ENCODE measurements at regions not wholly inside any gene's neighbourhood (a gene's known extent, or its start where the extent isn't known, plus 50 kb on each side); places are given as distances from the start of the nearest gene placed in this dataset.

GRCh38 chrX:9134366-9134765 lies 100.4 kb upstream of the FAM9B start:
- Histone ChIP-seq H3K36me3 (replicated peaks; ENCODE audit: control insufficient read depth, insufficient read depth, low read length) (no peaks in the 10 kb centered on the region), H3K4me3 (ENCODE audit: insufficient read depth, low read depth, low read length) (no peak overlapping the region), H3K27me3 (ENCODE audit: control insufficient read depth, insufficient read depth, low read length) (no peaks in the 10 kb centered on the region)
- no peak for DNase-seq

GRCh38 chrX:9135901-9136510 lies 102.1 kb upstream of the FAM9B start:
- no peak overlapping the region for H3K4me3 ChIP-seq (ENCODE audit: insufficient read depth, low read depth, low read length)
- no peaks in the 10 kb centered on the region for H3K27me3 ChIP-seq (ENCODE audit: control insufficient read depth, insufficient read depth, low read length)
- no peaks in the 10 kb centered on the region for H3K36me3 ChIP-seq (replicated peaks; ENCODE audit: control insufficient read depth, insufficient read depth, low read length)
- DNase-seq, result no peak

GRCh38 chrX:9137152-9137551 lies 103.2 kb upstream of the FAM9B start:
- Histone ChIP-seq H3K4me3 (ENCODE audit: insufficient read depth, low read depth, low read length) (no peak overlapping the region), H3K27me3 (ENCODE audit: control insufficient read depth, insufficient read depth, low read length) (no peaks in the 10 kb centered on the region), H3K36me3 (replicated peaks; ENCODE audit: control insufficient read depth, insufficient read depth, low read length) (no peaks in the 10 kb centered on the region)
- DNase-seq, result no peak

- H3K4me3 ChIP-seq (ENCODE audit: insufficient read depth, low read depth, low read length), result no peak overlapping the region
- H3K36me3 ChIP-seq (replicated peaks; ENCODE audit: control insufficient read depth, insufficient read depth, low read length), result no peaks in the 10 kb centered on the region
- DNase-seq, result no peak
- no peaks in the 10 kb centered on the region for H3K27me3 ChIP-seq (ENCODE audit: control insufficient read depth, insufficient read depth, low read length)
Observed at GRCh38 chrX:9141496-9141895, 107.6 kb upstream of the FAM9B start.

GRCh38 chrX:9144701-9145241 lies 110.8 kb upstream of the FAM9B start:
- H3K27me3 ChIP-seq (ENCODE audit: control insufficient read depth, insufficient read depth, low read length), result no peaks in the 10 kb centered on the region
- H3K36me3 ChIP-seq (replicated peaks; ENCODE audit: control insufficient read depth, insufficient read depth, low read length), result no peaks in the 10 kb centered on the region
- DNase-seq, result no peak
- H3K4me3 ChIP-seq (ENCODE audit: insufficient read depth, low read depth, low read length), result no peak overlapping the region

GRCh38 chrX:9146657-9147056 lies 112.7 kb upstream of the FAM9B start:
- Histone ChIP-seq H3K27me3 (ENCODE audit: control insufficient read depth, insufficient read depth, low read length) (no peaks in the 10 kb centered on the region), H3K4me3 (ENCODE audit: insufficient read depth, low read depth, low read length) (no peak overlapping the region), H3K36me3 (replicated peaks; ENCODE audit: control insufficient read depth, insufficient read depth, low read length) (no peaks in the 10 kb centered on the region)
- no peak for DNase-seq

DNA sequence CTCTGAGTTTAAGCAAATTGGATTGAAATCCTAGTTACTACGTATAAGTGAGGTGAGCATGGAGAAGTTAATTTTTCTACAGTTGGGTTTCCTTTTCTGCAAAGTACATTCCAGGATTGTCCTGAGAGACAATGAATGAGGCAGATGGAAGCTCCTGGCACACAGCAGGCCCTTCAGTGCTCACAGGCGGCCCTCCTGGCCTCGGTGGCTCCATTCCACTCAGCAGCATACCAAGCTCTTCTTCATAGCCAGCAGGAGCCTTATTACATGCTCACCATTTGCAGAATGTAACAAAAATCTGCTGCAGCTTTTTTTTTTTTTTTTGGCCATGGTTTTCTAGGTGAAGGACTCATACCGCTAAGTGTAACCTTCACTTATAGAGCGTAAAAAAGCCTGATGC lies 113.2 kb upstream of the FAM9B start:
- DNase-seq, result no peak
- Histone ChIP-seq H3K4me3 (ENCODE audit: insufficient read depth, low read depth, low read length) (no peak overlapping the region), H3K27me3 (ENCODE audit: control insufficient read depth, insufficient read depth, low read length) (no peaks in the 10 kb centered on the region), H3K36me3 (replicated peaks; ENCODE audit: control insufficient read depth, insufficient read depth, low read length) (no peaks in the 10 kb centered on the region)

GRCh38 chrX:9147726-9148125 lies 113.8 kb upstream of the FAM9B start:
- peak; percentile 43 for DNase-seq
- Histone ChIP-seq H3K4me3 (ENCODE audit: insufficient read depth, low read depth, low read length) (no peak overlapping the region), H3K36me3 (replicated peaks; ENCODE audit: control insufficient read depth, insufficient read depth, low read length) (no peaks in the 10 kb centered on the region), H3K27me3 (ENCODE audit: control insufficient read depth, insufficient read depth, low read length) (no peaks in the 10 kb centered on the region)

- Histone ChIP-seq H3K27me3 (ENCODE audit: control insufficient read depth, insufficient read depth, low read length) (no peaks in the 10 kb centered on the region), H3K36me3 (replicated peaks; ENCODE audit: control insufficient read depth, insufficient read depth, low read length) (no peaks in the 10 kb centered on the region), H3K4me3 (ENCODE audit: insufficient read depth, low read depth, low read length) (no peak overlapping the region)
- peak; percentile 25 for DNase-seq
Observed at GRCh38 chrX:9148615-9149399, 114.9 kb upstream of the FAM9B start.

- no peak for DNase-seq
- H3K27me3 ChIP-seq (ENCODE audit: control insufficient read depth, insufficient read depth, low read length), result no peaks in the 10 kb centered on the region
- no peak overlapping the region for H3K4me3 ChIP-seq (ENCODE audit: insufficient read depth, low read depth, low read length)
- no peaks in the 10 kb centered on the region for H3K36me3 ChIP-seq (replicated peaks; ENCODE audit: control insufficient read depth, insufficient read depth, low read length)
Observed at GRCh38 chrX:9149501-9150245, 115.7 kb upstream of the FAM9B start.

DNA sequence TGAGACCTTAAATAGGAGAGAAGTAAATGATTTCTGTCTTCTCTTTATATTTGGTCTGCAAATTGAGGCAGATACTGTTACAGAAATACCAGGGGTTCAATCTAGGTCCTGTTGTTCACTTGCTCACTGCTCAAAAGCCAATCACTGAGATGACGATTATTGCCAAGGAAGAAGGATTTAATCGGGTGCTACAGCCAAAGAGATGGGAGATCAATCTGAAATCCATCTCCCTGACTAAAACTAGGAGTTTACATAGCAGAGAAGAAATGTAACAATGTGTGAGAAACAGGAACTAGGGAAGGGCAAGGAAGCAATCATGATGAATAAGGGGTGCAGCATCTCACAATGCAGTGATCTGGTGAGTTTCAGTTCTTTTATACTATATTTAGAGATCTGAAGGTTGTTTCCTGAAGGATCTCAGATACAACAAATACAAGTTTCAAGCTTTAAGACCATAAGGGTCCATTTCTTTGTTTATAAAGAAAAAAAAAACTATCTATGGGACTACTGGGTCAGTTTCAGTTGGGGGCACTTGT lies 117.9 kb upstream of the FAM9B start:
- no peak for DNase-seq
- Histone ChIP-seq H3K27me3 (ENCODE audit: control insufficient read depth, insufficient read depth, low read length) (no peaks in the 10 kb centered on the region), H3K4me3 (ENCODE audit: insufficient read depth, low read depth, low read length) (no peak overlapping the region), H3K36me3 (replicated peaks; ENCODE audit: control insufficient read depth, insufficient read depth, low read length) (no peaks in the 10 kb centered on the region)

DNA sequence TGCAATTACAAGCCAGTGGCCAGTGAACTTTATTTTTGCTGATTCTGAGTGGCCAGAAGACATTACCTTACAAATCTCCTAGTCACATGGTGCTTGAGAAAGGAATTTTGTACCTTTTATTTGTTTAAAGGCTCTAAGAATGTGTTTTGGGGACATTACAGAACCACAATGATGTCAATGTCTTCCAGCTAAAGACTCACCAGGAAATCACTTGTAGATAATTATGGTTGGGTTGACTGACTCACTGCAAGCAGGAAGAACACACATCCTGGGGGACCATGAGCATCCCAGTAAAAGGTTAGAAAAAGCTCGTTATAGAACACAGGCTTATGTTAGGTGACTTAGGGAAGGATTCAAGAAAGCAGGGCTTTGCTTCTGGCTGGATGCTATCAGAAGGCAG lies 119.4 kb upstream of the FAM9B start:
- Histone ChIP-seq H3K4me3 (ENCODE audit: insufficient read depth, low read depth, low read length) (no peak overlapping the region), H3K27me3 (ENCODE audit: control insufficient read depth, insufficient read depth, low read length) (no peaks in the 10 kb centered on the region), H3K36me3 (replicated peaks; ENCODE audit: control insufficient read depth, insufficient read depth, low read length) (no peaks in the 10 kb centered on the region)
- no peak for DNase-seq

- Histone ChIP-seq H3K27me3 (ENCODE audit: control insufficient read depth, insufficient read depth, low read length) (no peaks in the 10 kb centered on the region), H3K36me3 (replicated peaks; ENCODE audit: control insufficient read depth, insufficient read depth, low read length) (no peaks in the 10 kb centered on the region), H3K4me3 (ENCODE audit: insufficient read depth, low read depth, low read length) (no peak overlapping the region)
- no peak for DNase-seq
Observed at GRCh38 chrX:9158611-9159010, 124.7 kb upstream of the FAM9B start.

DNA sequence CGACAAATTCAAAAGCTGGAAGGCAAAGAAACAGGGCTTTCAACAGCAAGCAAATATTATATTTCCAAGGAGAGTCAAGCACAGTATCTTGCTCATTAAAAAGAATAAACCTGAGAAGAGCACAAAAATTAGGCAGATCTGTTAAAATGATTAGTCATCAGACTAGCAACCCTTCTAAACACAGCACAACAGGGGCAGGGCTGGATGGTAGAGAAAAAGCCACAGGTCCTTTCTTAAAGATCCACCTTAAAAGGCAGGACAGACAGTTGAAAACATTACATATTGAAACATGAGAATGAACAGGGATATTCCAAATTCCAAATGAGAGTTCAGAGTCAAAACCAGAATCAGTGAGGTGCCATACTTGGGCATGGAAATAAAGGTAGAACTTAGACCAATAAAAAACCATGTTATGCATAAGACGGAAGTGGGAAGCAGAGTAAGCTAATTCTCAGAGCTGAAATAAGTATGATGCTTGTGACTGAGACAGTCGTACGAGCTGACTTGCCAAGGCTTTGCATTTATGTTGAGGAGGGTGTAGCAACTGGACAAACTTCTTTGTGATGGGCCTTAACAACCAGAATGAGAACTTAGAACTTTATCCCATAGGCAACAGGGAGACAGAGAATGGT lies 126.9 kb upstream of the FAM9B start:
- DNase-seq, result no peak
- Histone ChIP-seq H3K36me3 (replicated peaks; ENCODE audit: control insufficient read depth, insufficient read depth, low read length) (no peaks in the 10 kb centered on the region), H3K27me3 (ENCODE audit: control insufficient read depth, insufficient read depth, low read length) (no peaks in the 10 kb centered on the region), H3K4me3 (ENCODE audit: insufficient read depth, low read depth, low read length) (no peak overlapping the region)

All from H7 (cell line).